Suprapubic skin (tissue), 4 donors: ENCODE measurements at regions not wholly inside any gene's neighbourhood (a gene's known extent, or its start where the extent isn't known, plus 50 kb on each side); places are given as distances from the start of the nearest gene placed in this dataset.

Experiments used
- DNase-seq, 2 donors: peaks; one replicate each; pipeline ENCODE4 v3.0.0-alpha.2; 2019; ENCODE audit warnings: low spot score in 2 of 2
- H3K27ac ChIP-seq: fragments of 200-600 bp; sonication (generic); one replicate; pipeline ENCODE4 v1.5.1; 2019
- H3K27me3 ChIP-seq: fragments of 200-600 bp; sonication (generic); one replicate; pipeline ENCODE4 v1.5.1; 2019
- H3K36me3 ChIP-seq: fragments of 200-600 bp; sonication (generic); one replicate; pipeline ENCODE4 v1.5.1; 2019
- H3K4me1 ChIP-seq: fragments of 200-600 bp; sonication (generic); one replicate; pipeline ENCODE4 v1.5.1; 2019
- H3K4me3 ChIP-seq: fragments of 200-600 bp; sonication (generic); one replicate; pipeline ENCODE4 v1.5.1; 2019; ENCODE audit warnings: mild to moderate bottlenecking
- H3K9me3 ChIP-seq: fragments of 200-600 bp; sonication (generic); one replicate; pipeline ENCODE4 v1.5.1; 2019
- EP300 ChIP-seq: sonication (generic); formaldehyde crosslinking; IDR thresholded peaks from one replicate; pipeline ENCODE4 v1.6.1; 2017; ENCODE audit warnings: antibody characterized with exemption
- POLR2A ChIP-seq, 2 donors: fragments of 450-650 bp; IDR thresholded peaks; one replicate each; pipeline ENCODE4 v1.6.1; 2017; ENCODE audit warnings: antibody characterized with exemption in 2 of 2, mild to moderate bottlenecking in 2 of 2, moderate library complexity in 2 of 2
- POLR2AphosphoS5 ChIP-seq, 3 donors: sonication (generic); formaldehyde crosslinking; IDR thresholded peaks; one replicate each; pipeline ENCODE4 v1.6.1; 2017; ENCODE audit warnings: antibody characterized with exemption in 3 of 3
- WGBS: methylation state at CpG from one replicate; pipeline ENCODE4 v1.1.5; 2018; 5-methylcytosine and 5-hydroxymethylcytosine counted together
- TF ChIP-seq, protein P1 (sequence below), 2 donors: fragments of 200-600 bp in 1 of 2; fragments of 450-650 bp in 1 of 2; sonication (generic) in 1 of 2; IDR thresholded peaks; one replicate each; pipeline ENCODE4 v1.5.1; 2016 to 2019; ENCODE audit warnings: antibody characterized with exemption in 2 of 2, mild to moderate bottlenecking in 1 of 2, moderate library complexity in 1 of 2

DNA sequence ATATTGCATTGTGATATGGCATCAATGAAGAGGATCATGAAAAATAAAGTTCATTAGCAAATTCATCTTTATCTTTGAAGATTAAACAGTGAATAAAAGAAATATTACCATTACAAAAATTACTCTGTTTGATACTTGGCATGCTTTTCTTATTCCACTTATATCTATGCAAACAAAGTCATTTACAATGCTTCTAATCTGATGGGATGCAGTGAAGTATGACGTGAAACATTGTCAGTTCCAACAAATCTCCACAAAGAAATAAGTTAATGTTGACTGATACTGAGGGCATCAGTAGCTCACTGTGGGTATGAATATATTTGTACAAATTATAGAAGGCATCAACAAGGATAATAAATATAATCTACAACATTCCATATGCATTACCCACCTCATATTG lies 672.8 kb upstream of the POT1 start:
- no peaks in the 10 kb centered on the region for H3K27me3 ChIP-seq
- H3K4me1 ChIP-seq: no peaks in the 10 kb centered on the region
- no peaks in the 10 kb centered on the region for H3K9me3 ChIP-seq
- H3K4me3 ChIP-seq: no peak overlapping the region
- no peak overlapping the region for H3K27ac ChIP-seq
- TF ChIP-seq, protein P1, sequence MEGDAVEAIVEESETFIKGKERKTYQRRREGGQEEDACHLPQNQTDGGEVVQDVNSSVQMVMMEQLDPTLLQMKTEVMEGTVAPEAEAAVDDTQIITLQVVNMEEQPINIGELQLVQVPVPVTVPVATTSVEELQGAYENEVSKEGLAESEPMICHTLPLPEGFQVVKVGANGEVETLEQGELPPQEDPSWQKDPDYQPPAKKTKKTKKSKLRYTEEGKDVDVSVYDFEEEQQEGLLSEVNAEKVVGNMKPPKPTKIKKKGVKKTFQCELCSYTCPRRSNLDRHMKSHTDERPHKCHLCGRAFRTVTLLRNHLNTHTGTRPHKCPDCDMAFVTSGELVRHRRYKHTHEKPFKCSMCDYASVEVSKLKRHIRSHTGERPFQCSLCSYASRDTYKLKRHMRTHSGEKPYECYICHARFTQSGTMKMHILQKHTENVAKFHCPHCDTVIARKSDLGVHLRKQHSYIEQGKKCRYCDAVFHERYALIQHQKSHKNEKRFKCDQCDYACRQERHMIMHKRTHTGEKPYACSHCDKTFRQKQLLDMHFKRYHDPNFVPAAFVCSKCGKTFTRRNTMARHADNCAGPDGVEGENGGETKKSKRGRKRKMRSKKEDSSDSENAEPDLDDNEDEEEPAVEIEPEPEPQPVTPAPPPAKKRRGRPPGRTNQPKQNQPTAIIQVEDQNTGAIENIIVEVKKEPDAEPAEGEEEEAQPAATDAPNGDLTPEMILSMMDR (IDR thresholded peaks at IDR 0.05): no peak
- TF ChIP-seq POLR2A (IDR thresholded peaks at IDR 0.05) (no peak), EP300 (no peak), POLR2AphosphoS5 (IDR thresholded peaks at IDR 0.05) (no peak)
- WGBS: 72% methylated on average over 1 of the region's 1 CpG
- no peaks in the 10 kb centered on the region for H3K36me3 ChIP-seq
- no peak for DNase-seq

DNA sequence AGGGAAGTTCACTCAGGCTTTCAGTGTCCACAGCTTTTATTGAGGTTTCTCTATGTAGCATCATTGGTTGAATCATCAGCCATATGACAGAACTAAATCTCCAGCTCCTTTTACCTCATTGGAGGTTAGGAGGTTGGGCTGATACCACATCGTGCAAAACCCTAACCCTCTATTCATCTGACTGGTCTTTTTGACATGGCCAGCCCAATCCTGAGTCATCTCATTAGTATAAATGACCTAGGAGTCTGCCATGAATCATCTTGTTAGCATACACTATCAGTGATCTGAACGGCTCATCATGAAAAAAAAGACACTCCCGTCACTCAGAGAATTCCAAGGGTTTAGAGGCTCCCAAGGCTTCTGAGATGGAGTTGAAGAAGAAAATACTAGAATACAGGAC lies 669.8 kb upstream of the POT1 start:
- WGBS: 66% methylated on average over 3 of the region's 3 CpGs
- H3K27me3 ChIP-seq: no peaks in the 10 kb centered on the region
- TF ChIP-seq, protein P1 (IDR thresholded peaks at IDR 0.05): no peak
- TF ChIP-seq POLR2A (IDR thresholded peaks at IDR 0.05) (no peak), EP300 (no peak), POLR2AphosphoS5 (IDR thresholded peaks at IDR 0.05) (no peak)
- no peak overlapping the region for H3K27ac ChIP-seq
- no peak overlapping the region for H3K4me3 ChIP-seq
- DNase-seq: no peak
- H3K36me3 ChIP-seq: no peaks in the 10 kb centered on the region
- no peaks in the 10 kb centered on the region for H3K4me1 ChIP-seq
- H3K9me3 ChIP-seq: no peaks in the 10 kb centered on the region

DNA sequence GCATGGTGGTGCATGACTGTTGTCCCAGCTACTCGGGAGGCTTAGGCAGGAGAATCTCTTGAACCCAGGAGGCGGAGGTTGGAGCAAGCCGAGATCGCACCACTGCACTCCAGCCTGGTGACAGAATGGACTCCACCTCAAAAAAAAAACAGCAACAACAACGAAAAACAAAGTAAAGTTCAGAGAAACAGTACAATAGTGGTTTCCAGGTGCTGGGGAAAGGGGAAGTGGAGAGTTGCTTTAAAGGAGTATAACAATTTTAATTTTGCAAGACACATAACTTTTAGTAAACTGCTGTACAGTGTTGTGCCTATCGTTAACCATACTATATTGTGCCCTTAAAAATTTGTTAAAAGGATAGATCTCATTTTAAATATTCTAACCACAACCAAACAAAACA lies 662.7 kb upstream of the POT1 start:
- Histone ChIP-seq H3K4me1 (no peaks in the 10 kb centered on the region), H3K4me3 (no peak overlapping the region), H3K9me3 (no peaks in the 10 kb centered on the region), H3K36me3 (no peaks in the 10 kb centered on the region), H3K27ac (no peak overlapping the region), H3K27me3 (no peaks in the 10 kb centered on the region)
- WGBS: 81% methylated on average over 6 of the region's 6 CpGs
- no peak for DNase-seq
- TF ChIP-seq POLR2AphosphoS5 (IDR thresholded peaks at IDR 0.05) (no peak), EP300 (no peak), POLR2A (IDR thresholded peaks at IDR 0.05) (no peak)
- TF ChIP-seq, protein P1 (IDR thresholded peaks at IDR 0.05): no peak

DNA sequence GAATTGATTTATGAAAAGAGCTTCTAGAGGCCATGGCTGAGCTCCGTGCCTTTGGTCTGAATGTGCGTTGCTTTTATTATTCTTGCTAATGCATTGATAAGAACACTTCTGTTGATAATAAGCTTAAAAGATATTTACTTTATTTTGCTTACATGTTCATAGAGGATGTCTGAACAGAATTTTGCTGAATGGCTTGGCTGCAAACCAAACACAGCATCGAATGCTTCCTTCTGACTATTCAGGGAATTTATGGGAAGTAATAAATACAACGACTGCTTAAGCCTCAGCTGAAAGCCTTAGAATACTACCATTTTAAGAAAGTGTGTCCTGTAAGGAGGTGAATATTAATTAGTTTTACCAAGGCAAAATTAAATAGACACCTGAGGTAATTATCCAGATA lies 643.5 kb upstream of the POT1 start:
- H3K4me1 ChIP-seq: no peaks in the 10 kb centered on the region
- H3K9me3 ChIP-seq: no peaks in the 10 kb centered on the region
- no peak for TF ChIP-seq POLR2AphosphoS5 (IDR thresholded peaks at IDR 0.05)
- TF ChIP-seq POLR2A (IDR thresholded peaks at IDR 0.05): no peak
- TF ChIP-seq, protein P1 (IDR thresholded peaks at IDR 0.05): no peak
- no peak for TF ChIP-seq EP300
- no peak for DNase-seq
- no peaks in the 10 kb centered on the region for H3K27me3 ChIP-seq
- no peak overlapping the region for H3K4me3 ChIP-seq
- H3K36me3 ChIP-seq: no peaks in the 10 kb centered on the region
- WGBS: 40% methylated on average over 4 of the region's 4 CpGs
- no peak overlapping the region for H3K27ac ChIP-seq

DNA sequence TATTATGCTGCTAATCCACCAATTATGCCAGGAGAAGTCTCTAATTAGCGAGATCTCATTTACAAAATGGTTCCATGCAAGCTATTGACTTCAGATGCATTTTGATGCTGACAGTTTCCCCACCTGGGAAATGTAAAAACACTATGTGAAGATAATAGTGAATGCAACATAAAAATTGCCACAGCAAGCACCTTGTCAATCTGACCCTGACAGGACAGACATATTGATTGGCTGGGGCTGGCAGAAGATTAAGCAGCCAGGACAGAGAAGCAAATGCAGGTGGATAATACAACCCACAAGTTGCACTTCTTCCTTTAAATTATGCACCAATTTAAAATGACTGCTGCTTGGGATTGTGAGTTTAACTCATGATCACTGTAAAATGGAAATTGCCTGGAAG lies 642.8 kb upstream of the POT1 start:
- TF ChIP-seq, protein P1 (IDR thresholded peaks at IDR 0.05): no peak
- TF ChIP-seq POLR2AphosphoS5 (IDR thresholded peaks at IDR 0.05) (no peak), POLR2A (IDR thresholded peaks at IDR 0.05) (no peak), EP300 (no peak)
- H3K27me3 ChIP-seq: no peaks in the 10 kb centered on the region
- no peak overlapping the region for H3K4me3 ChIP-seq
- no peaks in the 10 kb centered on the region for H3K4me1 ChIP-seq
- 77% methylated on average over 1 of the region's 1 CpG for WGBS
- DNase-seq: no peak
- H3K36me3 ChIP-seq: no peaks in the 10 kb centered on the region
- no peaks in the 10 kb centered on the region for H3K9me3 ChIP-seq
- H3K27ac ChIP-seq: no peak overlapping the region
